GM12873 (cell line): ENCODE measurements at regions not wholly inside any gene's neighbourhood (a gene's known extent, or its start where the extent isn't known, plus 50 kb on each side); places are given as distances from the start of the nearest gene placed in this dataset.

Experiments
- CTCF ChIP-seq: IDR thresholded peaks from 2 replicates; pipeline ENCODE4 v1.5.1; 2012; ENCODE audit warnings: low read depth, mild to moderate bottlenecking, moderate library complexity, low read length, control low read depth; ENCODE audit not compliant: insufficient read depth; ENCODE audit errors: missing control alignments

GRCh38 chr6:91079969-91080368 is 493.1 kb upstream of the MAP3K7 start:
- TF ChIP-seq CTCF: no peak

GRCh38 chr6:91075244-91075976 is 488.5 kb upstream of the MAP3K7 start:
- TF ChIP-seq CTCF: no peak

GRCh38 chr6:91063362-91063761 is 476.5 kb upstream of the MAP3K7 start:
- TF ChIP-seq CTCF: no peak

GRCh38 chr6:91057689-91058088 is 470.8 kb upstream of the MAP3K7 start:
- TF ChIP-seq CTCF: no peak

GRCh38 chr6:91055959-91056358 is 469.1 kb upstream of the MAP3K7 start:
- TF ChIP-seq CTCF: no peak

GRCh38 chr6:91045161-91045560 is 458.3 kb upstream of the MAP3K7 start:
- no peak for TF ChIP-seq CTCF

- TF ChIP-seq CTCF: no peak
Measured at GRCh38 chr6:91043751-91044150, 456.9 kb upstream of the MAP3K7 start.
